SK-N-SH treated with all-trans-retinoic acid at 6 μM for 48 hours (cell line): ENCODE measurements at regions not wholly inside any gene's neighbourhood (a gene's known extent, or its start where the extent isn't known, plus 50 kb on each side); places are given as distances from the start of the nearest gene placed in this dataset.

Experiments
- ATAC-seq: fragments of 200-7000 bp; cut with Tn5 transposase; 3 replicates; pipeline ENCODE4 v1.9.1; 2020; ENCODE audit warnings: mild to moderate bottlenecking, moderate library complexity
- ARNTL ChIP-seq: fragments of 450-650 bp; formaldehyde crosslinking; IDR thresholded peaks from 2 replicates; pipeline ENCODE4 v1.5.0; 2020; ENCODE audit warnings: low read depth, mild to moderate bottlenecking, moderate library complexity, borderline replicate concordance
- BACH2 ChIP-seq: fragments of 250-450 bp; sonication (Bioruptor Pico); IDR thresholded peaks from 2 replicates; pipeline ENCODE4 v1.9.0; 2021; ENCODE audit warnings: mild to moderate bottlenecking, borderline replicate concordance
- CSDC2 ChIP-seq: fragments of 250-450 bp; sonication (Bioruptor Pico); IDR thresholded peaks from 2 replicates; pipeline ENCODE4 v1.5.0; 2020; ENCODE audit warnings: mild to moderate bottlenecking, moderate library complexity
- ESRRG ChIP-seq: fragments of 250-450 bp; sonication (Bioruptor Pico); IDR thresholded peaks from 2 replicates; pipeline ENCODE4 v1.6.1; 2021; ENCODE audit warnings: mild to moderate bottlenecking
- GLIS3 ChIP-seq: fragments of 250-450 bp; sonication (Bioruptor Pico); IDR thresholded peaks from 2 replicates; pipeline ENCODE4 v1.5.0; 2020; ENCODE audit warnings: mild to moderate bottlenecking, moderate library complexity
- ISL1 ChIP-seq: fragments of 250-450 bp; sonication (Bioruptor Pico); IDR thresholded peaks from 2 replicates; pipeline ENCODE4 v2.1.2; 2022; ENCODE audit warnings: mild to moderate bottlenecking, moderate library complexity
- OSR1 ChIP-seq: fragments of 250-450 bp; sonication (Bioruptor Pico); IDR thresholded peaks from 2 replicates; pipeline ENCODE4 v1.8.0; 2022; ENCODE audit warnings: moderate library complexity, mild to moderate bottlenecking, inconsistent platforms
- PPARA ChIP-seq: fragments of 250-450 bp; sonication (Bioruptor Pico); IDR thresholded peaks from 2 replicates; pipeline ENCODE4 v1.5.0; 2020; ENCODE audit warnings: mild to moderate bottlenecking, borderline replicate concordance
- RARB ChIP-seq: fragments of 250-450 bp; sonication (Bioruptor Pico); IDR thresholded peaks from 2 replicates; pipeline ENCODE4 v1.8.0; 2021; ENCODE audit warnings: mild to moderate bottlenecking, moderate library complexity
- SNAI2 ChIP-seq: fragments of 250-450 bp; sonication (Bioruptor Pico); IDR thresholded peaks from 2 replicates; pipeline ENCODE4 v1.5.0; 2020; ENCODE audit warnings: mild to moderate bottlenecking, moderate library complexity
- TCF4 ChIP-seq: fragments of 250-450 bp; sonication (Bioruptor Pico); IDR thresholded peaks from 2 replicates; pipeline ENCODE4 v1.8.0; 2021; ENCODE audit warnings: mild to moderate bottlenecking, moderate library complexity, borderline replicate concordance
- TOX ChIP-seq: fragments of 250-450 bp; sonication (Bioruptor Pico); IDR thresholded peaks from 2 replicates; pipeline ENCODE4 v1.8.0; 2021; ENCODE audit warnings: mild to moderate bottlenecking, moderate library complexity, borderline replicate concordance
- ZC3H10 ChIP-seq: fragments of 250-450 bp; sonication (Bioruptor Pico); IDR thresholded peaks from 2 replicates; pipeline ENCODE4 v1.5.1; 2021; ENCODE audit warnings: mild to moderate bottlenecking, moderate library complexity
- ZFP3 ChIP-seq: fragments of 250-450 bp; sonication (Bioruptor Pico); IDR thresholded peaks from 2 replicates; pipeline ENCODE4 v1.5.0; 2020; ENCODE audit warnings: mild to moderate bottlenecking, moderate library complexity
- ZFP30 ChIP-seq: fragments of 450-650 bp; formaldehyde crosslinking; IDR thresholded peaks from 2 replicates; pipeline ENCODE4 v1.5.0; 2022; ENCODE audit warnings: mild to moderate bottlenecking, moderate library complexity
- ZNF565 ChIP-seq: fragments of 450-650 bp; formaldehyde crosslinking; conservative IDR thresholded peaks from 2 replicates; pipeline ENCODE4 v1.5.0; 2020; ENCODE audit warnings: low read depth, mild to moderate bottlenecking, moderate library complexity
- ZNF70 ChIP-seq: fragments of 450-650 bp; formaldehyde crosslinking; IDR thresholded peaks from 2 replicates; pipeline ENCODE4 v1.5.0; 2020; ENCODE audit warnings: mild to moderate bottlenecking, moderate library complexity
- ZNF8 ChIP-seq: fragments of 450-650 bp; formaldehyde crosslinking; IDR thresholded peaks from 2 replicates; pipeline ENCODE4 v1.5.0; 2020; ENCODE audit warnings: mild to moderate bottlenecking, moderate library complexity
- TF ChIP-seq, protein P1 (sequence below): fragments of 250-450 bp; sonication (Bioruptor Pico); IDR thresholded peaks from 2 replicates; pipeline ENCODE4 v1.5.1; 2021; ENCODE audit warnings: mild to moderate bottlenecking, moderate library complexity
- TF ChIP-seq, protein P2 (sequence below): fragments of 250-450 bp; sonication (Bioruptor Pico); IDR thresholded peaks from 2 replicates; pipeline ENCODE4 v1.8.0; 2020; ENCODE audit warnings: mild to moderate bottlenecking, moderate library complexity, borderline replicate concordance
- TF ChIP-seq, protein P3 (sequence below): fragments of 250-450 bp; sonication (Bioruptor Pico); IDR thresholded peaks from 2 replicates; pipeline ENCODE4 v1.5.0; 2020; ENCODE audit warnings: mild to moderate bottlenecking, moderate library complexity
- TF ChIP-seq, protein P4 (sequence below): fragments of 250-450 bp; sonication (Bioruptor Pico); IDR thresholded peaks from 2 replicates; pipeline ENCODE4 v1.5.1; 2020; ENCODE audit warnings: low read depth, mild to moderate bottlenecking, moderate library complexity

DNA sequence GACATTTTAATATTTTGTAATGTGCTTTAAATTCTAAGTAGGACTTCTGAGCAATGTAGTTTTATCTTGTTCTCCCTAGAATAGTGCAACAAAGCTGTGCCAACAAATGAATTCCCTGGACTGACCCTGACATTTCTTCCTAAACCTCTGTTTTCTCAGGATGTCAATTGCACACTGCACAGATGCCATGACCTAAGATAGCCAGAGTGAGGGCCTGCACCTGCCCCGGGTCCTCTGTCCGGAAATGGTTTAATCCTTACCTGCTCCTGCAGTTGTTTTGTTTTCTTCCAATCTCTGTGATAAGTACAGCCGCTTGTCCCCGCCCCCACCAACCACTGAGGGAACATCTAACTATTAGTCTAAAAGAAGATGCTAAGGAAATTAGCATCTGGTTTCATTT lies 831.5 kb downstream of the GALC start (continued):
- TF ChIP-seq, protein P1, sequence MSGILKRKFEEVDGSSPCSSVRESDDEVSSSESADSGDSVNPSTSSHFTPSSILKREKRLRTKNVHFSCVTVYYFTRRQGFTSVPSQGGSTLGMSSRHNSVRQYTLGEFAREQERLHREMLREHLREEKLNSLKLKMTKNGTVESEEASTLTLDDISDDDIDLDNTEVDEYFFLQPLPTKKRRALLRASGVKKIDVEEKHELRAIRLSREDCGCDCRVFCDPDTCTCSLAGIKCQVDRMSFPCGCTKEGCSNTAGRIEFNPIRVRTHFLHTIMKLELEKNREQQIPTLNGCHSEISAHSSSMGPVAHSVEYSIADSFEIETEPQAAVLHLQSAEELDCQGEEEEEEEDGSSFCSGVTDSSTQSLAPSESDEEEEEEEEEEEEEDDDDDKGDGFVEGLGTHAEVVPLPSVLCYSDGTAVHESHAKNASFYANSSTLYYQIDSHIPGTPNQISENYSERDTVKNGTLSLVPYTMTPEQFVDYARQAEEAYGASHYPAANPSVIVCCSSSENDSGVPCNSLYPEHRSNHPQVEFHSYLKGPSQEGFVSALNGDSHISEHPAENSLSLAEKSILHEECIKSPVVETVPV (CRISPR knock-in tag), result no peak
- TF ChIP-seq, protein P2, sequence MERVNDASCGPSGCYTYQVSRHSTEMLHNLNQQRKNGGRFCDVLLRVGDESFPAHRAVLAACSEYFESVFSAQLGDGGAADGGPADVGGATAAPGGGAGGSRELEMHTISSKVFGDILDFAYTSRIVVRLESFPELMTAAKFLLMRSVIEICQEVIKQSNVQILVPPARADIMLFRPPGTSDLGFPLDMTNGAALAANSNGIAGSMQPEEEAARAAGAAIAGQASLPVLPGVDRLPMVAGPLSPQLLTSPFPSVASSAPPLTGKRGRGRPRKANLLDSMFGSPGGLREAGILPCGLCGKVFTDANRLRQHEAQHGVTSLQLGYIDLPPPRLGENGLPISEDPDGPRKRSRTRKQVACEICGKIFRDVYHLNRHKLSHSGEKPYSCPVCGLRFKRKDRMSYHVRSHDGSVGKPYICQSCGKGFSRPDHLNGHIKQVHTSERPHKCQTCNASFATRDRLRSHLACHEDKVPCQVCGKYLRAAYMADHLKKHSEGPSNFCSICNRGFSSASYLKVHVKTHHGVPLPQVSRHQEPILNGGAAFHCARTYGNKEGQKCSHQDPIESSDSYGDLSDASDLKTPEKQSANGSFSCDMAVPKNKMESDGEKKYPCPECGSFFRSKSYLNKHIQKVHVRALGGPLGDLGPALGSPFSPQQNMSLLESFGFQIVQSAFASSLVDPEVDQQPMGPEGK, result no peak
- TF ChIP-seq ZNF565 (CRISPR knock-in tag) (no peak), TOX (CRISPR knock-in tag) (no peak), CSDC2 (CRISPR knock-in tag) (no peak), BACH2 (no peak)

DNA sequence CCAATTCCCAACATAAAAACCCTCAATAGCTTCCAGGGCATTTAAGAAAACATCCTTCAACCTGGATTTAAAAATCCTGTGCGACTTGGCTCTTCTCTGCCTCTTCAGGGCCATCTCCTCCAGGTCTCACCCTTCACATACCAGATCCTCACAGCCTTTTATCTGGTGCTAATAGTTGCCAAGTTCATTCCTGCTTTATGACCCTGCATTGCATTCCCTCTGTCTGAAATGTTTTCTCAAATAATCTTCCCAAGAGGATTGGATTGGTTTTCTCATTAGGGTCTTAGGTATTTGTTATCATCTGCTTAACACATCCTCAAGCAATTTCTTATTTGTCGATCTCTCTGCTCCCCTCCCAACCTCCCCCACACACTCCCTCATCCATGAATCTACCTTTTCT lies 832.0 kb downstream of the GALC start:
- no peak for ATAC-seq
- TF ChIP-seq ZFP3 (CRISPR knock-in tag) (no peak), SNAI2 (CRISPR knock-in tag) (no peak), BACH2 (no peak), PPARA (no peak), OSR1 (CRISPR knock-in tag) (no peak), ZC3H10 (CRISPR knock-in tag) (no peak), GLIS3 (CRISPR knock-in tag) (no peak), ZNF70 (CRISPR knock-in tag) (no peak), ARNTL (CRISPR knock-in tag) (no peak), ESRRG (CRISPR knock-in tag) (no peak), ZNF8 (CRISPR knock-in tag) (no peak)
- TF ChIP-seq, protein P1 (CRISPR knock-in tag), result no peak
- TF ChIP-seq, protein P2, result no peak

DNA sequence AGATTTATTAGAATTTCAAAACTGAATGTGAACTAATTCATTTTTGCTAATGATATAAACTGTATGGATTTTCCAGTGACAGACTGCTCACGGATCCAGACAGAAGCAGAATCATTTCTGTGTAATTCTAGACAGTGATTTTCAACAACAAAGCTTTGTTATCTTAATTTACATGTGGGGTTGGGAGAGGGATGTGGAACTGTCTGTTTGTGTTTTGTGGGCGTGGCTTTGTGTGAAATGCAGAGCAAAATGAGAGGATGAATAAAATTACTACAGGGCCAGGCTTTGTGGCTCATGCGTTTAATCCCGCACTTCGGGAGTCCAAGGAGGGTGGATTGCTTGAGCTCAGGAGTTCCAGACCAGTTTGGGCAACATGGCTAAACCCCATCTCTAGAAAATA lies 834.7 kb downstream of the GALC start:
- ATAC-seq, result no peak
- TF ChIP-seq ZNF8 (CRISPR knock-in tag) (no peak), PPARA (no peak), BACH2 (no peak), RARB (CRISPR knock-in tag) (no peak), ESRRG (CRISPR knock-in tag) (no peak), TCF4 (CRISPR knock-in tag) (no peak), ZFP30 (CRISPR knock-in tag) (no peak), TOX (CRISPR knock-in tag) (no peak), ISL1 (CRISPR knock-in tag) (no peak), GLIS3 (CRISPR knock-in tag) (no peak), ZNF70 (CRISPR knock-in tag) (no peak)
- TF ChIP-seq, protein P3, sequence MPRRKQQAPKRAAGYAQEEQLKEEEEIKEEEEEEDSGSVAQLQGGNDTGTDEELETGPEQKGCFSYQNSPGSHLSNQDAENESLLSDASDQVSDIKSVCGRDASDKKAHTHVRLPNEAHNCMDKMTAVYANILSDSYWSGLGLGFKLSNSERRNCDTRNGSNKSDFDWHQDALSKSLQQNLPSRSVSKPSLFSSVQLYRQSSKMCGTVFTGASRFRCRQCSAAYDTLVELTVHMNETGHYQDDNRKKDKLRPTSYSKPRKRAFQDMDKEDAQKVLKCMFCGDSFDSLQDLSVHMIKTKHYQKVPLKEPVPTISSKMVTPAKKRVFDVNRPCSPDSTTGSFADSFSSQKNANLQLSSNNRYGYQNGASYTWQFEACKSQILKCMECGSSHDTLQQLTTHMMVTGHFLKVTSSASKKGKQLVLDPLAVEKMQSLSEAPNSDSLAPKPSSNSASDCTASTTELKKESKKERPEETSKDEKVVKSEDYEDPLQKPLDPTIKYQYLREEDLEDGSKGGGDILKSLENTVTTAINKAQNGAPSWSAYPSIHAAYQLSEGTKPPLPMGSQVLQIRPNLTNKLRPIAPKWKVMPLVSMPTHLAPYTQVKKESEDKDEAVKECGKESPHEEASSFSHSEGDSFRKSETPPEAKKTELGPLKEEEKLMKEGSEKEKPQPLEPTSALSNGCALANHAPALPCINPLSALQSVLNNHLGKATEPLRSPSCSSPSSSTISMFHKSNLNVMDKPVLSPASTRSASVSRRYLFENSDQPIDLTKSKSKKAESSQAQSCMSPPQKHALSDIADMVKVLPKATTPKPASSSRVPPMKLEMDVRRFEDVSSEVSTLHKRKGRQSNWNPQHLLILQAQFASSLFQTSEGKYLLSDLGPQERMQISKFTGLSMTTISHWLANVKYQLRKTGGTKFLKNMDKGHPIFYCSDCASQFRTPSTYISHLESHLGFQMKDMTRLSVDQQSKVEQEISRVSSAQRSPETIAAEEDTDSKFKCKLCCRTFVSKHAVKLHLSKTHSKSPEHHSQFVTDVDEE, result no peak
- TF ChIP-seq, protein P2, result no peak
- TF ChIP-seq, protein P4, sequence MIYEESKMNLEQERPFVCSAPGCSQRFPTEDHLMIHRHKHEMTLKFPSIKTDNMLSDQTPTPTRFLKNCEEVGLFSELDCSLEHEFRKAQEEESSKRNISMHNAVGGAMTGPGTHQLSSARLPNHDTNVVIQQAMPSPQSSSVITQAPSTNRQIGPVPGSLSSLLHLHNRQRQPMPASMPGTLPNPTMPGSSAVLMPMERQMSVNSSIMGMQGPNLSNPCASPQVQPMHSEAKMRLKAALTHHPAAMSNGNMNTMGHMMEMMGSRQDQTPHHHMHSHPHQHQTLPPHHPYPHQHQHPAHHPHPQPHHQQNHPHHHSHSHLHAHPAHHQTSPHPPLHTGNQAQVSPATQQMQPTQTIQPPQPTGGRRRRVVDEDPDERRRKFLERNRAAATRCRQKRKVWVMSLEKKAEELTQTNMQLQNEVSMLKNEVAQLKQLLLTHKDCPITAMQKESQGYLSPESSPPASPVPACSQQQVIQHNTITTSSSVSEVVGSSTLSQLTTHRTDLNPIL (CRISPR knock-in tag), result no peak
